Small intestine (tissue), 7 donors: ENCODE measurements at regions not wholly inside any gene's neighbourhood (a gene's known extent, or its start where the extent isn't known, plus 50 kb on each side); places are given as distances from the start of the nearest gene placed in this dataset.

ENCODE experiments used
- DNase-seq, 2 donors: peaks; one replicate each; pipeline versions ENCODE4 v3.0.0 to v3.0.0-alpha.2; 2013
- FAIRE-seq: peaks from 2 replicates; lab custom pipeline; 2012; peaks lifted over from hg19 to GRCh38; lab: Jason Lieb, UNC
- H3K27ac ChIP-seq, 3 donors: one replicate each; pipeline ENCODE4 v1.5.1; 2013; ENCODE audit warnings: low read length in 2 of 3, mild to moderate bottlenecking in 2 of 3, control low read depth in 1 of 3, inconsistent platforms in 1 of 3, low read depth in 1 of 3, moderate library complexity in 1 of 3
- H3K27me3 ChIP-seq, 3 donors: one replicate each; pipeline ENCODE4 v1.6.1; 2013; ENCODE audit warnings: low read length in 3 of 3, inconsistent platforms in 1 of 3; ENCODE audit not compliant: control insufficient read depth in 3 of 3, insufficient read depth in 3 of 3
- H3K36me3 ChIP-seq, 3 donors: one replicate each; pipeline ENCODE4 v1.6.1; 2013; ENCODE audit warnings: low read length in 3 of 3, inconsistent platforms in 1 of 3, low read depth in 1 of 3, mild to moderate bottlenecking in 1 of 3, moderate library complexity in 1 of 3; ENCODE audit not compliant: control insufficient read depth in 3 of 3, insufficient read depth in 2 of 3
- H3K4me1 ChIP-seq, 3 donors: one replicate each; pipeline ENCODE4 v1.6.1; 2013; ENCODE audit warnings: low read length in 2 of 3, inconsistent platforms in 1 of 3, low read depth in 1 of 3, mild to moderate bottlenecking in 1 of 3, moderate library complexity in 1 of 3; ENCODE audit not compliant: control insufficient read depth in 3 of 3, insufficient read depth in 2 of 3
- H3K4me3 ChIP-seq, 3 donors: one replicate each; pipeline ENCODE4 v1.5.1; 2013; ENCODE audit warnings: low read length in 3 of 3, control low read depth in 1 of 3, inconsistent platforms in 1 of 3, low read depth in 1 of 3, mild to moderate bottlenecking in 1 of 3, moderate library complexity in 1 of 3
- H3K9me3 ChIP-seq, 2 donors: one replicate each; pipeline ENCODE4 v1.6.1; 2013; ENCODE audit warnings: low read depth in 1 of 2, low read length in 1 of 2; ENCODE audit not compliant: control insufficient read depth in 2 of 2, insufficient read depth in 1 of 2
- WGBS, 3 donors: extraction: QIAGEN DNeasy Blood & Tissue Kit; methylation state at CpG; one replicate each; pipeline ENCODE4 v1.1.7; 2013; 5-methylcytosine and 5-hydroxymethylcytosine counted together
- donor health status: healthy with polysubstance abuse.
- donor health status: control.
- donor health status: control.
- donor health status: Bipolar disorder and iron deficiency.
- donor health status: healthy.

- no peaks in the 10 kb centered on the region for H3K9me3 ChIP-seq
- H3K4me3 ChIP-seq = no peak overlapping the region
- DNase-seq (no peak), FAIRE-seq (no peak)
- H3K27me3 ChIP-seq = peaks cover 0 to 5% (median 0%) of the 10 kb centered on the region in 3 donors
- 50 to 76% (median 57%) methylated on average over 2 of the region's 2 CpGs for WGBS, 3 donors
- H3K27ac ChIP-seq = no peak overlapping the region
- no peaks in the 10 kb centered on the region for H3K36me3 ChIP-seq
- peaks cover 0 to 6% (median 0%) of the 10 kb centered on the region in 3 donors for H3K4me1 ChIP-seq
Observed at GRCh38 chr9:14434971-14435718, 121.2 kb upstream of the NFIB start.

GRCh38 chr9:14434158-14434504 lies 120.2 kb upstream of the NFIB start:
- FAIRE-seq (no peak), DNase-seq (no peak)
- peaks cover 0 to 6% (median 0%) of the 10 kb centered on the region in 3 donors for H3K4me1 ChIP-seq
- H3K4me3 ChIP-seq = no peak overlapping the region
- no peaks in the 10 kb centered on the region for H3K9me3 ChIP-seq
- H3K27me3 ChIP-seq = no peaks in the 10 kb centered on the region
- H3K27ac ChIP-seq = no peak overlapping the region
- H3K36me3 ChIP-seq = no peaks in the 10 kb centered on the region

- H3K4me1 ChIP-seq = peaks cover 0 to 6% (median 0%) of the 10 kb centered on the region in 3 donors
- no peaks in the 10 kb centered on the region for H3K36me3 ChIP-seq
- H3K9me3 ChIP-seq = no peaks in the 10 kb centered on the region
- FAIRE-seq = no peak
- no peak overlapping the region for H3K27ac ChIP-seq
- peak; percentile 6 to 12 for DNase-seq
- H3K27me3 ChIP-seq = no peaks in the 10 kb centered on the region
- no peak overlapping the region for H3K4me3 ChIP-seq
- WGBS, 3 donors = 21 to 23% (median 22%) methylated on average over 13 of the region's 13 CpGs
Observed at GRCh38 chr9:14433351-14434157, 119.6 kb upstream of the NFIB start.

- no peaks in the 10 kb centered on the region for H3K36me3 ChIP-seq
- 62 to 84% (median 71%) methylated on average over 1 of the region's 1 CpG for WGBS, 3 donors
- FAIRE-seq = no peak
- H3K4me1 ChIP-seq = peaks cover 0 to 5% (median 0%) of the 10 kb centered on the region in 3 donors
- no peak overlapping the region for H3K4me3 ChIP-seq
- H3K9me3 ChIP-seq = no peaks in the 10 kb centered on the region
- H3K27ac ChIP-seq = no peak overlapping the region
- DNase-seq = no peak
- H3K27me3 ChIP-seq = no peaks in the 10 kb centered on the region
Observed at GRCh38 chr9:14432666-14433350, 118.9 kb upstream of the NFIB start.

- peaks cover 0 to 10% (median 0%) of the 10 kb centered on the region in 3 donors for H3K27me3 ChIP-seq
- H3K27ac ChIP-seq = no peak overlapping the region
- no peaks in the 10 kb centered on the region for H3K9me3 ChIP-seq
- WGBS, 3 donors = 7 to 13% (median 8%) methylated on average over 11 of the region's 11 CpGs
- H3K4me1 ChIP-seq = no peaks in the 10 kb centered on the region
- no peak overlapping the region for H3K4me3 ChIP-seq
- FAIRE-seq = no peak
- peak; percentile 48 to 65 for DNase-seq
- no peaks in the 10 kb centered on the region for H3K36me3 ChIP-seq
Observed at GRCh38 chr9:14428781-14429230, 114.9 kb upstream of the NFIB start.

GRCh38 chr9:14427419-14427818 lies 113.5 kb upstream of the NFIB start:
- Histone ChIP-seq H3K36me3 (no peaks in the 10 kb centered on the region), H3K27me3 (peaks cover 0 to 10% (median 0%) of the 10 kb centered on the region in 3 donors), H3K4me1 (peaks cover 0 to 2% (median 0%) of the 10 kb centered on the region in 3 donors), H3K4me3 (no peak overlapping the region), H3K27ac (no peak overlapping the region), H3K9me3 (no peaks in the 10 kb centered on the region)
- DNase-seq (no peak), FAIRE-seq (no peak)
- 68 to 82% (median 72%) methylated on average over 2 of the region's 2 CpGs for WGBS, 3 donors

GRCh38 chr9:14424983-14425382 lies 111.0 kb upstream of the NFIB start:
- H3K4me1 ChIP-seq = peaks cover 0 to 2% (median 0%) of the 10 kb centered on the region in 3 donors
- H3K27me3 ChIP-seq = peaks cover 0 to 10% (median 0%) of the 10 kb centered on the region in 3 donors
- FAIRE-seq = no peak
- H3K9me3 ChIP-seq = no peaks in the 10 kb centered on the region
- 66 to 73% (median 72%) methylated on average over 4 of the region's 4 CpGs for WGBS, 3 donors
- no peak overlapping the region for H3K27ac ChIP-seq
- no peak for DNase-seq
- H3K4me3 ChIP-seq = no peak overlapping the region
- no peaks in the 10 kb centered on the region for H3K36me3 ChIP-seq

- Histone ChIP-seq H3K27me3 (peaks cover 0 to 10% (median 0%) of the 10 kb centered on the region in 3 donors), H3K36me3 (no peaks in the 10 kb centered on the region), H3K4me3 (no peak overlapping the region), H3K9me3 (no peaks in the 10 kb centered on the region), H3K27ac (no peak overlapping the region), H3K4me1 (peaks cover 0 to 2% (median 0%) of the 10 kb centered on the region in 3 donors)
- no peak for DNase-seq
- 69 to 79% (median 75%) methylated on average over 7 of the region's 7 CpGs for WGBS, 3 donors
- FAIRE-seq = no peak
Observed at GRCh38 chr9:14424289-14424688, 110.3 kb upstream of the NFIB start.
